GM18909 (cell line): ENCODE measurements at regions not wholly inside any gene's neighbourhood (a gene's known extent, or its start where the extent isn't known, plus 50 kb on each side); places are given as distances from the start of the nearest gene placed in this dataset.
"Not testable (repeated sequence)": the region's sequence is repeated elsewhere in the genome, so short reads cannot be mapped to it uniquely, and the experiment has no call there.

Source experiments
- ATAC-seq: cut with Tn5 transposase; IDR thresholded peaks from one replicate; pipeline ENCODE4 v1.9.1; 2021; ENCODE audit warnings: mild to moderate bottlenecking; ENCODE audit not compliant: unreplicated experiment, poor library complexity

DNA sequence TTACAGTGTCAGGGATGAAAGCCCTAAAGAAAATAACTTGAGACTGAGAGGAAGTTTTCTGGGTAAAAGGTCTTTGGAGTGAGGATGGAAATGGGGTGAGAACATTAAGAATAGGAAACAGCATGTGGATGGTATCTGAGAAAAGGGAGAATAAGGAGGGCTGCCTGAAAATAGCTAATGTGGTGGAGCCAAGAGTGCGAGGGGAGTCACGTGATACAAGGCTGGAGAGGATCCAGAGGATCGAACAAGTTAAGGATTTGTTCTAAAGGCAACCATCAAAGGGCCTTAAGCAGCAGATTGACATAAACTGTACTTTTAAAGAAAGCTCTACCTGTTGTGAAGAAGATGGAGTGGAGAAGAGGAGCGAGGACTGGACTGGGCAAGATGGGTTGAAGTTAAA is 347.4 kb upstream of the AGA start:
- no peak for ATAC-seq

DNA sequence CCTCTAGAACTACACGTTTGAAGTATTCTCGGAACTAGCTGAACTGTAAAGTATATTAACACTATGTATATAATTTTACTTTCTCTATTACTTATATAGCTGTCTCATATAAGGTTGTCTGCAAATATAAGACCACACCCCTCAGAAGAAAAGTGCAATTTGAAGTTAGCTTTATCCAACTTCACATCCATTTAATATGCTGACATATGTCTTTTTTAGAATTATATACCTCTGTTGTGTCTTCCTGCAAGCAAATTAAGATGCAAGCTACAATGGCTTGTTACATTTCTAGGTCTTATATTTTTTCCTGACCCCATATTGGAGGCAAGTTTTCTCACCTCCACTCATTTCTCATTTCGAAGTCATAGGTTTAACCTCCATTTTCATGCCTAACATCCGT is 349.0 kb upstream of the AGA start:
- ATAC-seq, result no peak

DNA sequence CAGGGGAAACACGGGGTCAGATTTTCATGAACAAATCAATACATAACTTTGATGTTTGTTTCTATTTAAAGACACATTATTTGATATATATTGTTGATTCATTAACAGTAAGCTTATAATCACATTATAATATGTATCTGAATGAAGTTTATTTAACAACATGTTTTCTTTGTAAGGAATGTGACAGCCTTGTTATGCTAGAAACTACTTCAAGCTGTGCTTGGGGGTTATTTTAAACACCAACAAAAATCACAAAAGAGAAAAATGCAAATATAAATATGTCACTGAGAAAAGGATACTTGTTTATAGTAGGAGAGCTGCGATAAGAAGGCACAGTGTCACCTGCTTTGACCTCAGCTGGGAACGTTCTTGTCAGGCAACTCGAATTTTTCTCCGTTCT is 354.6 kb upstream of the AGA start:
- no peak for ATAC-seq

DNA sequence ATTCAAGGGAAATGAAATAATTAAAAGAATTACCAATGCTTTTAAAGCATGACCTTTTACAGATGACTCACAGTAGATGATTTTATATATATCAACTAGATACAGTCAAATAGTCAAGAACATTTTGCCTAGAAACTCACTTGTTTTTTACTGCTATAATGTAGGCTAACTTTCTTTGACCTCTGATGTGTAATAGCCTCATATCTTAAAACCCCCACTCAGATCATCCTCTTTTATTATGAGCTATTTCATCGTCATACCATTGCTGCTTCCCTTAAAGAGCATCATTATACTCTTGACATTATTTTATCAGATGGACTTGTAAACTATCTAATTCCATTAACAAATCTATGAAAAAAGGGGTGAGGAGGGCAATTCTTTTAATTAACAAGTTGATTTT is 355.9 kb upstream of the AGA start:
- ATAC-seq, result no peak

DNA sequence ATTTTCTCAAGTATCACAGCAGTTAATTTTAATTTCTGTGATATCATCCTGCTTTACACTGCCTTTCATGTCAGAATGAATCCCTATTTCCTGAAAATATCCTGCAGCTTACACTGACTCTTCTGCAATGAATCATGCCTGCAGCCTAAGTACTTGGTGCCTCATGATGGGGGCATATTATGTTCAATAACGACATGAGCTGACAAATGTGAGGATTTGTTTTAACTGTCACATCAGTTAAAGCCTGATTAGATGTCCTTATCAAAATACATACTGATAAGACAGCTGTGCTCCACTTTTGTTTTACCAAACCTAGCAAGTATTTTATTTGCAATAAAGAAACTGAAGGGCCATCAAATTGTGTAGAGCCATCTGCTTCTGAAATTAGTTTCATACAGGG is 359.9 kb upstream of the AGA start:
- ATAC-seq, result no peak

DNA sequence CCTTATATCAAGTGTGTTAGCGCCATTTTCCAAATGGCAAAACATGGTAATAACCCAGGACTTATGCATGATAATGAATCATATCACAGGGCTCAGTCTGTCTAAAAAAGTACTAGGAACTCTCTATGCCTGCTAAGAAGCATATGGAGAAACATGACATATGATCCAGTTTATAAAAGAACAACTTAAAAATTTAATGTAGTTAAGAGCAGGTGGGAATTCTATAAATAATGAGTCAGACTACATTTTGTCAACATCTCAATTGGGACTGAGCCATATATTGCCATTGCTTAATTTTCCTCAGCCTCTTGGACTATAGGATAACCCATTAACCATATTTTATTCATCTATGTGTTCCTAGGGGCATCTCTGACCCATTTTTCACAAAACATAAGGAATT is 360.4 kb upstream of the AGA start:
- ATAC-seq, result no peak

DNA sequence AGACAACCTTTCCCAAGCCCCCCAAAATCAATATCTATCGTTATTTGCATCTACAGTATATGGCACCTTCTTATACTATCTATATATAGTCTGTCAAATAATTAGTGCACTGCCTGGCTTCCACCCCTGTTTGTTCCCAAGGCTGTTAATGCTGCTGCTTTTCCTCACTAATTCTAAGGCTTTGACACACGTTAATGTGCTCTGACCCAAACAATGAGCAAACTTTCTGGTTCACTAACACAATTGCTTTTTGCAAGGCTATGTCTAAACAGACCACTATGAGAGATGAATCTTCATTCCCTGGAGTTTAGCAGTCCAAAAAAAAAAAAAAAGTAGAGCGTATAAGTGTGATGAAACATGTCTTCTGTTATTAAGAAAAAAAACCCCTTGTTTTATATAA is 360.9 kb upstream of the AGA start:
- ATAC-seq, result no peak

DNA sequence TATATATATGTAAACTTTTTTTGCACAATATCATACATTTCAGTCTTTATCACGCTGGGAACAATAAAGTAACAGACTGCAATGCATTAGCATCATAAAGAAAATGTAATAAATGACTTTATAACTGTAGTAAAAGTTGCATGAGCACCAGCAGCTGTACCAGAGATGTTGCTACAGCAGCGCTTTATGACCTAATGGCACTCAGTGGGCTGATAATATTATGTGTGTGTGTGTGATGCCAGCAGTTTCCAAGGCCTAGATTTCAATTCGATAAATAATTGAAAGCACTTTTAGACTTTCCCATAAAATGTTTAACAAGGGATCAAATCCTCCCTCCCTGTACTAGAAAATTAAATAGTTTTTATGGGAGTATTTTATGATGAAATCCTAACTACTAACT is 367.6 kb upstream of the AGA start:
- ATAC-seq, result no peak

DNA sequence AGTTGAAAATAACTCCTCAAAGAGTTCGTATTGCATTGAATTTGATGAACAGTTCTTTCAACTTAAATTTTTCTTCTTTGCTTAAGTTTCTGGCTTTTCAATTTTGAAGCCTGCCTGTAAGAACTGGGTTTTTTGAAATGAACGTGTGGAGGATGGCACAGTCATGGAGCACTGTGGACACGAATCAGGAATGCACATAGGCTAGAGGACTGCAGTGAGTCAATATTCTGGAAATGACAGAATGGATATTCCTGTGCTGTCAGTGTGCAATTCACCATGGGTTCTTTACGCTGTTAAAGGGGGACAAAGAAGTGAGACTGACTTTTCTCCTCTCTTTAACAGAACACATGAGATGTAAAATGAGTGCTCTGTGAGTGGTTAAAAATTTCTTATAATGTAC is 368.0 kb upstream of the AGA start:
- no peak for ATAC-seq

DNA sequence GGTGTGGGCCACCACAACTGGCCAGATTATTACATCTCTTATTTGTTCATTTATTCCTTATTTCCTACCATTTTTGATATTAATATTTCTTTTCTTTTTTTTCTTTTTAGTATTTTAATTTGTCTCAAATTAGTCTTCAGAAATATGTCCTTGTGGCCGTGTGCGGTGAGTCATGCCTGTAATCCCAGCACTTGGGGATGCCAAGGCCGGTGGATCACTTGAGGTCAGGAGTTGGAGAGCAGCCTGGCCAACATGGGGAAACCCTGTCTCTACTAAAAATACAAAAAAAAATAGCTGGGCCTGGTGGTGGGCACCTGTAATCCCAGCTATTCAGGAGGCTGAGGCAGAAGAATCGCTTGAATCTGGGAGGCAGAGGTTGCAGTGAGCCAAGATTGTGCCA is 376.2 kb upstream of the AGA start:
- not testable (repeated sequence) for ATAC-seq

DNA sequence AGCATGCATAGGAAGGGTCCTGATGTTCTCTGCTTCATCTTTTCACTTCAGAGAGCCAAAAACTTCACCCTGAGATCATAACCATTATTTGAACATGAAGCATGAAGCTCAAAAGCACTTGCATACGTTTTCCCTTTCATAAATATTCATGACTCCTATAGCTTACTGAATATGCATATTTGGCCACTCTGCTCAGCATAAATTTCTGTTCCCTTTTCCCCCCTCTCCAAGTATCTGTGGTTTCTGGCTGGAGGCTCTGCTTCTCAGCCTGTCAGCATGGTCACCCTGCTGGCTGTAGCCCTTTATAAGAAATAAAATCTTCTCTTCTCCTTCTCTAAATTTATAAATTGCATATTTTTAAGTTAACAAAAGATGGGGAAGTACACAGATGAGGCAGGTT is 384.7 kb upstream of the AGA start:
- ATAC-seq, result no peak

DNA sequence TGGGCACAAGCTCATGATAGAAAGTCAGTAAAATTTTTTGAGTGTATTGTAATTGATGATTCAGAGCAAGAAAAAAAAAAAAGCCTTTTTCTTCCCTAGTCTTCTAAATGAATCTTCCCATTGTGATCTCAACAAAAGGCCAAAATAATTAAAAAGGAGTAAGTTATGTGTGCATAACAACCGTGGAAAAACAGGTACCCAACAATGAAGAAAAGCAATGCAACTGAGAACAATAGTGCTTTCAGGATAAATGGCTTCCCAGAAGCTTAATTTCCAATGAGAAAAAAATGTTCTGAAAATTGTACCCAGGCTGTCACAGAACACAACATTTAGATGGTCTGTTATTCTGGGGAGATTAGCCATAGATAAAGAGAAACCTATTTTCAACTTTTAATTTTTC is 399.0 kb upstream of the AGA start:
- no peak for ATAC-seq

DNA sequence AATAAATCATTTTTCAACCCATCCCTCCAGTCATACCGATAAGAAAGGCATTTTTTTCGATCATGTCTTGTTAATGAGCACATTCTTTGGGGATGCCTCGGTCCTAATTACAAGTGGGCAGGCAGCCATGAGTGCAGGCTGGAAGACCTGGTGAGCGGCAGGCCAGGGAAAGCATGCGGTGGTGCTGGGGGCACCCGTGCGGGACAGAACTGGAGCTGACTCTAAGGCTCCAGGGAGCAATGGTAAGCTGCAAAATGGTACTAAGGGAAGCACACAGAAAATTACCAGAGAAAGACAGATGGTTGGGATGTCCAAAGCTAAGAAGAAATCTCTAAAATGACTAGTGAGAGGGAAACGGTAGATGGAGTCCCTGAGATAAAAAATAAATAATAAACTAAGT is 411.0 kb upstream of the AGA start:
- no peak for ATAC-seq

DNA sequence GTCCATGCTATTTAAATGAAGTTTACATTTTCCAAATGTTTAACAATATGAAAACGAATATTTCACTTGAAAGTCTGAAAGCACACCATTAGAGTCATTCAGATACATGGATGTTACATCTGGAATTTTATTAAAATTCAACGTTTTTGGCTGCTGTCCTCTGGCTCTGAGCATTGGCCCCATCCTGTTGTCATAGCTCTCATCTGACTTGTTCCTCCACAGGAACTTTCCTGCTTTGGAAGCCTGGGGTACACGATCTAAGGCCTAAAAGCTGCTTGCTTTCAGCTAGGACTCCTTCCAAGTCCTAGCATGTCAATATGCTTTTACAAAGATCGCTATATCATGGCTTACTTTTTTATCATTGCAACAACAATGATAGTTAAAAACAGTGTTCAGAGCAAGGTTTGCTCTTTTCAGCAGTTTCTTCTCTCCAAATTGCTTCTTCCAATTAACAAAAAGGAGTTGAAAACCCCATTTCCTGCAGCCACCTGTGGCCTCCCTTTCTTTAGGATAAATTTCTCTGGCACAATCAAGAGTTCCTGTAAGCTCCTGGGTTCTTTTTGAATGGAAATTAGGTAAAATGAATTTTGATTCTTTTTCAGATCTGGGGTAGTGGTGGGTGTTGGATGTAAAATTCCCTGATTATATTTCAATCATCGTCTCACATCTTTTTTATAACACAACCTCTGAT is 413.4 kb upstream of the AGA start:
- no peak for ATAC-seq

DNA sequence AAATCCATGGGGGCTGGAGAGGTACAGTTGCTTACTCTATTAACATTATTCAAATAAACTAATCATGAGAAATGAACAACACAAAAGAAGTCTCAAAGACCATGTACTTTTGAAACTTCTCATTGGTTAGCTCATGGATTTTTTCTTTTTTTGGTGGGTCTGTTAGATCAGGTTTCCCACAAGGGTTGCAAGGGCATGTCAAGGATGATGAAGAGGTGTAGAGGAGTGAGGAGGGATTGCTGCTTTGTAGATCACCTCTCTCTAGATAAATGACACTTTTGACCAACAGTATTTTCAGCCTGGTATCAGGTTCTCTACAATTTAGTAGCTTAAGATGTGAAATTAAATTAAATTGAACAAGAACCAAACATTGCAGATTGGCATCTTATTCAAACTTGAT is 417.9 kb upstream of the AGA start:
- no peak for ATAC-seq

DNA sequence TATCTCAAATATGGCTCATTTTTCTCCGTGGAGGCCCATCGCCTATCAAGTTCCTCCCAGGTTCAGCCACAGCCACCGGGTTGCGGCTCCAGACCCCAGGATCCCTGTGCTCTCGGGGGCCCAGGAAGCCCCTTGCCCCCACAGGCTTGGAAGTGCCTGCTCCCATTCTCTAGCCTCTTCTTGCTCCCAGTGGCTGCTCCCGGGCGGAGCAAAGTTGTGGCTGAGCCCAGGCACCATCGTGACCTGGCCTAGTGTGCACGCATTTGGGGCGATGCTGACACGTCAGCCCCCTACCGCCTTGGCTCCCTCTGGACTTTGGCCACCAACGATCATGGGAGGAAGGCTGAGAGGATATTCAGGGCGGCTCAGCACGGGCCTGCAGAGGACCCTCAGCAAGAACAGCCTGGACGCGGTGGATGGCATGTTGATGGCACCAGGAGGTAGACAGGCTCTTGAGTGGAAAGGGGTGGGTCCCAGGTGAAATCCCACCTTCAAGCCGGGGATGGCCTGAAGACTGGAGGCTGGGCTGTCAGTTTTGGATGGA is 419.4 kb upstream of the AGA start:
- ATAC-seq, result no peak

DNA sequence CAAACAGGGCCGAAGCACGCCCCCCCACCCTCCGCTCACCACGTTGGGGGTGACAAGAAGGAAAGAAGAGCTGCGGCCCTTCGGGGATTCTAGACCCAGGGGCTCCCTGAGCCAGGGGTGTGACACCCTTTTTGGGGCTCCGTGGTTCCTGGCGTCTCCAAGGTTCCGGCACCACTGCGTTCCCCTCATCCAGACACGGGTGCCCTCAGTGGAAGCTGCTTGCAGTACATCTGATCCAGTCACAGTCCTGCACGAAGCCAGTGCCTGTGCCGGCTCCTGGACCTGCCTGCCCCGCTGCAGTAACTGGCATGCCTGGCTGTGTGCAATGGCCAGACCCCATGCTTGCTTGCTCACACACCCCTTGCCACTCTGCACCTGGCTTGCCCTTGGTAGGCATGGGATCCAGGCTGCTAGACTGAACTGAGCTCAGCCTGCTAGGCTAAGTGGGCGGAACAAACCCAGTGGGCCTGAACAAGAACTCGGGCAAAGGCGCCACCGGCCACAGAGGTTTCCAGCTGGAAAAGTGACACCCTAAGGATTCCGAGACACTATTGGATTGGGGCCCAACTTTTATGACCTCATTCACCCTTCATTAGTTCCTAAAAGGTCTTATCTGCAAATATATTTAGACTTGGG is 420.4 kb upstream of the AGA start:
- ATAC-seq, result no peak

DNA sequence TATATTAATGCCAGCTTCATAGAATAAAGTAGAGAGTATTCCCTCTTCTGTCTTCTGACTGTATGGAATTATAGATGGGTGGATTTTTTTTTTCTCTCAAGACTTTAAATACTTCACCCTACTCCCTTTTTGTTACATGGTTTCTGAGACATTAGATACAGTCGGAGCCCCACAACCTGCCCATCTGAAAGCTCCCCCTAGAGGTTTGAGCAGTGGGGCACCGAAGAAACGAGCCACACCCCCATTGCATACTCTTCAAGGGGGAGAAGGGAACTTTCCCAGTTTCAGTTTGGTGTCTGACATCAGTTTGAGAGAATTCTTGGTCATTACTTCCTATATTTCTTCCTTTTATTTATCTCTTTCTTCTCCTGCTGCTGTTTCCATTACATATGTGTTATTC is 437.6 kb upstream of the AGA start:
- ATAC-seq, result no peak

DNA sequence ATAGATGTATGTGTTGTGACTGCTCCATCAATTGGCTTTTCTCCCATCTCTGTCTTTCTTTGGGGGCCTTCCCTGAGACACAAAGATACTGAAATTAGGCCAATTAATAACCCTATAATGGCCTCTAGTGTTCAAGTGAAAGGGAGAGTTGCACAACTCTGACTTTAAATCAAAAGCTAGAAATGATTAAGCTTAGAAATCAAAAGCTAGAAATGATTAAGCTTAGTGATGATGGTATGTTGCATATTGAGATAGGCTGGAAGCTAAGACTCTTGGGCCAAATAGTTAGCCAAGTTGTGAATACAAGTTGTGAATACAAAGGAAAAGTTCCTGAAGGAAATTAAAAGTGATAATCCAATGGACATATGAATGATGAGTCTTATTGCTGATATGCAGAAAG is 452.9 kb upstream of the AGA start:
- no peak for ATAC-seq

DNA sequence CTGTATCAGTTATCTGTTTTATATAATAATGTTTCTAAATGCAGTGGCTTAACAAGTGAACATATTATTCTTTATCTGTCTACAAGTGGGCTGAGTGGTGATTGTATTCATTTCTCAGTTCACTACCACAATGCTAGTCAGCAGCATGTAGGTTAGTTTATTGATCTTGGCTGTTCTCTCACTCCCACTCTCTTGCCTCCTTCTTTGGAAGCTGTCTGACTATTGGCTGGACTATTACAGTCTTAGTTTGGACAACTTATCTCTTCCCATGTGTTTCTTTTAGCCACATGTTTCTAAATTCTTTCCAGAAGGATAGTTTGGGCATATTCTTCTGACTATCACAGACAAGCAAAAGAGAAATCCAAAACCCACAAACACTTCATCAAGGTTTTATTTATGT is 459.5 kb upstream of the AGA start:
- ATAC-seq, result no peak

DNA sequence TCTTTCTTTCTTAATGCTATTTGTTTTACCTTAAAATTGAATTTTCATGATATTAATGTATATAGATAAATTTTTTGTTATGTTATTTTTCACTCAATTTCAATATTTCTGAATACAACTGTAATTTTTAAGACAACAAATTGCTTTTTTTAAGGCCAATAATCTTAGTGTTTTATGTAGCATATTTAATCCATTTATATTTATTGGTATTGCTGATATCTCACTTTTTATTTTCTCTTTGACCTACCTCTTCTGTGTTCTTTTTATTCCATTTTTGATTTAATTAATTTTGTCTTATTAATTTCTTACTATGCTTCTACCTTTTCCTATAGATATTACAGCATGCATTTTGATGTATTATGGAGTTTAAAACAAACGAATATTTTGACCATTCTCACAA is 460.1 kb upstream of the AGA start:
- ATAC-seq, result no peak

DNA sequence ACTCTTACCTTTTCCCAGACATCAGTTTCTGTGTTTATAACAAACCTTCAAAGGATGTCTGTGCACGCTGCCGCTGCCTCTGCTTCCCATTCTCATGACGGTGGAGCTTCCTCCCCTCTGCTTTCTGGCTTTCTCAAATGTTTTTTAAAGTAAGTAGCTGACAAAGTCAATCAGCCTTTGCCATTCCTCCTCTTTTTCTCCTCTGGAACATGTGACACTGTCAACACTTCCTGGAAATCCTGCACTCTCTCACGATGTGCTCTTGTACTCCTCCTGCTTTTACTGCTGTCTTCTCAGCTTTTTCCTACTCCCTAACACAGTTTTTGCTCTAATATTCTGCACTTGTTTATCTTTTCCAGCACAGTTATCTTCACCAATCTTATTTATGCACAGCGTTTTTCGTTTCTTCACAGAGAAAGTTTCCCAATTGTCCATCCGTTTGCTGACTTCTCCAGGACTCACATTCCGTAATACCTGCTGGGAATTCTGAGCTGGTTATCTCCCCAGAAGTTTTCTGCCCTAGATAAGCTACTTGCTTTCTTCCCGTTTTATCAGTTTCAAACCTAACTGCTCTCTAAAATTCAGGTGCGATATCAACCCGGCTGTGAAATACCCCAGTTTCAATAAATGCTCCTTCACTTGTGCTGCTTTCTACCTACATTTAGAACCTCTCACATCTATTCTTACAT is 465.6 kb upstream of the AGA start:
- ATAC-seq, result no peak
